GM12873 (cell line): ENCODE measurements at regions not wholly inside any gene's neighbourhood (a gene's known extent, or its start where the extent isn't known, plus 50 kb on each side); places are given as distances from the start of the nearest gene placed in this dataset.

Source experiments
- TF ChIP-seq, protein P1 (sequence below): IDR thresholded peaks from 2 replicates; pipeline ENCODE4 v1.5.1; 2012; ENCODE audit warnings: low read depth, mild to moderate bottlenecking, moderate library complexity, low read length, control low read depth; ENCODE audit not compliant: insufficient read depth; ENCODE audit errors: missing control alignments

- TF ChIP-seq, protein P1, sequence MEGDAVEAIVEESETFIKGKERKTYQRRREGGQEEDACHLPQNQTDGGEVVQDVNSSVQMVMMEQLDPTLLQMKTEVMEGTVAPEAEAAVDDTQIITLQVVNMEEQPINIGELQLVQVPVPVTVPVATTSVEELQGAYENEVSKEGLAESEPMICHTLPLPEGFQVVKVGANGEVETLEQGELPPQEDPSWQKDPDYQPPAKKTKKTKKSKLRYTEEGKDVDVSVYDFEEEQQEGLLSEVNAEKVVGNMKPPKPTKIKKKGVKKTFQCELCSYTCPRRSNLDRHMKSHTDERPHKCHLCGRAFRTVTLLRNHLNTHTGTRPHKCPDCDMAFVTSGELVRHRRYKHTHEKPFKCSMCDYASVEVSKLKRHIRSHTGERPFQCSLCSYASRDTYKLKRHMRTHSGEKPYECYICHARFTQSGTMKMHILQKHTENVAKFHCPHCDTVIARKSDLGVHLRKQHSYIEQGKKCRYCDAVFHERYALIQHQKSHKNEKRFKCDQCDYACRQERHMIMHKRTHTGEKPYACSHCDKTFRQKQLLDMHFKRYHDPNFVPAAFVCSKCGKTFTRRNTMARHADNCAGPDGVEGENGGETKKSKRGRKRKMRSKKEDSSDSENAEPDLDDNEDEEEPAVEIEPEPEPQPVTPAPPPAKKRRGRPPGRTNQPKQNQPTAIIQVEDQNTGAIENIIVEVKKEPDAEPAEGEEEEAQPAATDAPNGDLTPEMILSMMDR = no peak
Measured at GRCh38 chr13:60925686-60926085, 490.0 kb downstream of the PCDH20 start.

GRCh38 chr13:60924856-60925255, 490.8 kb downstream of the PCDH20 start:
- TF ChIP-seq, protein P1 = no peak

DNA sequence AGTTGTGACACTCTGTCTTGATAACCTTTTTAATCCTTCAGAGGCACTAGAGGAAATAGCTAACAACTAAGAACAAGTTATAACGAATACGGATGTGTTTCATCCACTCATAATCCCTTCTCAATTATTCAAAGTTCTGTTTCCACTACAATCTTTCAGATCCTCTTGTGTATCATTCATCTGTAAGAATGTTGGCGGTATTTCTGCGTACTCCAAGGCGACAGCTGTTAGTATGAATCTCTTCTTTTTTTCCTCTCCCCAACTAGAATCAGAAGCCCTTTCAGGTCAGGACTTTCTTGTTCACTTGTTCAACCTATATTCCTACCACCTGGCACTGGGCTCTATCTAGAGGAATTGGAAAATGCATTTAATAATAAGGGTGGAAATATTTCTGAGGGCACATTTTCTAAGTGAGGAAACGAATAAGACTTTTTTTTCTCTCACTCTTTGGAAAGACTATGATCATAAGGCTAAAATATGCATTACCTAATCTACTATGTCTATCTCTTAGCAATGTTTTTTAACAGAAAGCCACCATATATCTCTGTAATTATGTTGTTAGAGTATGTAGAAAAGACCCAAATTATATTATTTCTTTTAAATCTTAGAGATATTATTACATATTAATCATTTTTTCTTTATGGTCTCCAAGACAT, 492.9 kb downstream of the PCDH20 start:
- TF ChIP-seq, protein P1 = no peak

- TF ChIP-seq, protein P1 = no peak
Measured at GRCh38 chr13:60893801-60894200, 496.8 kb downstream of the TDRD3 start.

DNA sequence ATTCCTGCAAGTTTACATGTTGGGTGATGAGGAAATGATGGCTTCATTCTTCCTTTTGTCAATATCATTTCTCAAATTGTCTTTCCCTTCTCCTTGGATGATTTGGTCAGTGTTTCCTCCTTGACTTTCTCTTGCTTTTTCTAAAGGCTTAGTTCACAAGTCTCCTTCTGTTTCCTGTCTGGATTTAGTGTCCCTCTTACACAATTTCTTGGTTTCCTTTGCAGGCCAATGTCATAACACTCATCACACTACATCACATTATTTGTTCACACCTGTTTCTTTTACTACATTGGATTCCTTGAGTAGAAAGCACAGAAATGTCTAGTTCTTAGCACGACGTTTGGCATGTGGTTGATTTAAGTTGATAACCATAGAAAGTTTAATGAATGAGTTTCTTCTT, 490.7 kb downstream of the TDRD3 start:
- TF ChIP-seq, protein P1 = no peak

DNA sequence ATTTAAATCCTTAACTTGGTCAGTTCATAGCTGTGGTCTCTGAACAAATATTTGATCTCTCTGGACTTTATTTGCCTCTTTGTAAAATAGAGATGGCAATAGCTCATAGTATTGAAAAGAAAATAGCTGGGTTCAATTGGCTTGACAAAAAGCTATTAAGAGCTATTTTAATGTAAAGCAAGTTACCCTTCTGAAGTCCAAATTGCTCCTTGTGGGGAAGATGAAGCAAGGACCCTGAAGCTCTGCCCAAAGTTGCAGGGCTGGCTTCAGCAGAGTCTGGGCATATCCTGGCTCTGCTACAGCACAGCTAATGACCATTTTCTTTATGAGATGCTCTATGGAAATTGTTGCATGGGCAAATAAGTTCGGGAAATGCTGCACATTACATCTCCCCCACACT, 484.5 kb downstream of the TDRD3 start:
- TF ChIP-seq, protein P1 = no peak

DNA sequence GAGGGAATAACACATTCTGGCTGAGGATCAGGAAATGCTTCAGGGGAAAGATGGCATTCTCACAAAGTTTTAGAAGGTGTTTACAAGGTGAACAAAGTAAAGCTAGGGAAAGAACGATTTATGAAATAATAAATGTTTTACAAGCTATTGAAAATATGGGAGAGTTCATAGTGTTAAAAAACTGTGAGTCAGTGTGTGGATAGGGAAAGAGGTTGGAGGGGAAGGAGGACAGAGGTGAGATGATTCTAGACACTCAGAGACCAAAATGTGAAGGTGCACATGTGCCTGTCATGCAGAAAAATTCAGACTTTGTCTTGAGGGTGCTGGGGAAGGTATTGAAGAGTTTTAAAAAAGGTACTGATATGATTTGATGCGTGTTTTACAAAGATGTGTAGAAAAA, 476.1 kb downstream of the TDRD3 start:
- TF ChIP-seq, protein P1 = no peak
